NCI-H128 (cell line): ENCODE measurements at regions not wholly inside any gene's neighbourhood (a gene's known extent, or its start where the extent isn't known, plus 50 kb on each side); places are given as distances from the start of the nearest gene placed in this dataset.

ENCODE experiments used
- DNase-seq: peaks from one replicate; lab custom pipeline; 2025; ENCODE audit not compliant: unreplicated experiment; lab: John Stamatoyannopoulos, UW

GRCh38 chr3:168534761-168535160 lies 439.0 kb upstream of the GOLIM4 start:
- no peak for DNase-seq

- no peak for DNase-seq
These were observed 437.9 kb upstream of the GOLIM4 start for GRCh38 chr3:168533600-168533999.

- DNase-seq = no peak
These were observed 436.4 kb upstream of the GOLIM4 start for GRCh38 chr3:168532135-168532534.

- no peak for DNase-seq
These were observed 435.4 kb upstream of the GOLIM4 start for GRCh38 chr3:168531116-168531515.

GRCh38 chr3:168524129-168524528 lies 428.4 kb upstream of the GOLIM4 start:
- DNase-seq = no peak

DNA sequence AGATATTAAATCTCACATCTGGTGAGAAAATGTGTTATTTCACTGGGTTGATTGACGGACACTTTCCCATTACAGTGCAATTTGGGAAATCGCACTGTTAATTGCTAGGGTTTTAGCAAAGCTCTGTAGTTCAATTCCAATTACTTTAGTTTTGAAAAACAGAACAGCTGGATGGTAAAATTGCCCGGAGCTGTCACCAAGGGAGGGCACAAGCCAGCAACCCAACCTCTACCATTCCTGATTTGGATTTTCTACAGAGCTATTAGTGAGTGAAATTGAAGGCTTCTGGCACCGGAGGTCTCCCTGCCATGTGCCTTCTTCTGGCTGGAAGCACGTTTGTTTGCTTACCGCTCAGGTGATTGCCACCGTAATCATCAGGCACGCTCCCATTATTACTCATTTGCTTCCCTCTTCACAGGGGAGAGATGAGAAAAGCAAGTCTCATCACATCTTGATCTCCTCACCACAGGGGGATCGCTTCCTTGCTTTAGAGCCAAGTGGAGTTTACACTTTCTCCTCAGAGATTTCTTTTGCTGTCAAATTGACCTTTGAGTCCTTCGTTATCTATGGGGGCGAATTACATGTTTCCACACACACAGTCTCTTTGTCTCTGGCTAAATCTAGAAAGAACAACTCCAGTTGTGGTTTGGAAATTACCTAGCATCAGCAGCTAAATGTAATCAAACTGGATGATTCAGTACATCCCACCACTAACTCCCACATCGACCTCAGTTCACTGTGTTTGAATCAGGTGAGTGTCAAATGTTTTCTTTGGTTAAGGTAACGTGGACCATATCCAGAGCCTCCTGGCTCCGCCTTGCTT lies 421.7 kb upstream of the GOLIM4 start:
- no peak for DNase-seq

- no peak for DNase-seq
These were observed 418.5 kb upstream of the GOLIM4 start for GRCh38 chr3:168514252-168514651.

DNA sequence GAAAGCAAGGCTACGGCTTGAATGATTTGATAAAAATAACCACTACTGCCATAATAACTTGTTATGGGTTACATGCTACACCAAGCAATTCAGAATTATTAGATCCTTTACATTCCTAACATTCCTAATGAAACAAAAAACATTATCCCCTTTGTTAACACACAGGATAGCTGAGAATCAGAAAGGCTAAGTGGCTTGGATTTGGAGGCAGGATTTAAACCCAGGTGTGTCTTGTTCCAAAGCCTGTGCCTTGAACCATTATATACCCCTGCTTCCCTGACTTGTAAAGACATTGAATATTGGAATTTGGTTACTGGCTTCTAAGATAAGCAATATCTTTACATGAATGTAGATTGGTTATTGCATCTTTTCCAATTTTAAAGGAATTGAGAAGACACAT lies 417.1 kb upstream of the GOLIM4 start:
- no peak for DNase-seq

- no peak for DNase-seq
These were observed 415.8 kb upstream of the GOLIM4 start for GRCh38 chr3:168511428-168512014.

- no peak for DNase-seq
These were observed 410.9 kb upstream of the GOLIM4 start for GRCh38 chr3:168506589-168506988.

DNA sequence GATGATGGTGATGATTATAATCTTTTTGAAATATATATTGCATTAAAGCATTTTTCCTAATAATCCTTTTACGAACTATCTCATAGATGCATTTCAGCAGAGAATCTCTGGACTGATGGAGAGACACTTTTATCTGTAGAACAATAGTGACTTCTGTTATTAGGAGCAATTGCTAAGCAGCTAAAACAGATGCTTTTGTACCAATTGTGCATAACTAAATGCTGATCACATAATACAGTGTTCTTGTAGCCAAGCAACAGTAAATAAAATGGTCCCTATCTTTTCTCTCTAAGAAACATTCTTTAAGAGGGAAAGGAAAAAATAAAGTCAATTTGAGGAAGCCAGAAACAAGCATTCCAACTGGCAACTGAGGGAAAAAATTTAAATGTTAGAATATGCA lies 405.8 kb upstream of the GOLIM4 start:
- no peak for DNase-seq

DNA sequence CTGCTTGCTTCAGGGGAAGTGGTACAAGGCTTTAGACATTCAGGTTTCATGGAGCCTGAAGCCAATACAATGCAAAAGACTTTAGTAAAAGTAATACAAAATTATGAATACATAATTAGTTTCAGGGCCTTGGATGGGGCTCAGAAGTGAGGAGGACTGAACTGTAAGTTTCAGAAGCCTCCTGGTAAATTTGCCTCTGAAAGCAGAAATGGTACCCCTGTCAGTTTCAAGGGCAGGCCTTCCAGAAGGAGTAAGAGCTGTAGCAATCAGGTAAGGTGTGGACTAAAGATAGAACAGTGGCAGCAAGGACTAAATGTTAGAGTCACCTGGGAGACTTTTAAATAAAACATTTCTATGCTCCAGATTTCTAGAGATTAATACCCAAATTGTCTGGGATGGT lies 402.5 kb upstream of the GOLIM4 start:
- DNase-seq = no peak

DNA sequence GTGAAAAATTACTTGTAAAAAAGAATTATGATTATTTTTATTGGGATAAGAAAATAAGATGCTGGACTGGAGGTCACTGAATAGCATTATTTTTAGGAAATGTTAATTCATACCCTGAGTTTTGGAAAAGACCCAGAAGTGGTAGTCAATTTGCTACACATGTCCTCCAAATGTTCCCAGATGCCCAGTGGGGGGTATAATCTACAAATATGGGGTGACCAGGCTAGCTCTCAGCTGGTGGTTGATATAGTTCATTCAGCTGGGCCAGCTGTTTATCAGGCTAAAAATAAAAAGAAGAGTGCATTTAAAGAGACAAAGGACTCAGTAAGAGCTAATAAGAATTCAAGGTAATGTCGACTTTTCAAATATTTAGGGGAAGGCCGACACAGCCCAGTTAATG lies 402.0 kb upstream of the GOLIM4 start:
- DNase-seq = no peak

DNA sequence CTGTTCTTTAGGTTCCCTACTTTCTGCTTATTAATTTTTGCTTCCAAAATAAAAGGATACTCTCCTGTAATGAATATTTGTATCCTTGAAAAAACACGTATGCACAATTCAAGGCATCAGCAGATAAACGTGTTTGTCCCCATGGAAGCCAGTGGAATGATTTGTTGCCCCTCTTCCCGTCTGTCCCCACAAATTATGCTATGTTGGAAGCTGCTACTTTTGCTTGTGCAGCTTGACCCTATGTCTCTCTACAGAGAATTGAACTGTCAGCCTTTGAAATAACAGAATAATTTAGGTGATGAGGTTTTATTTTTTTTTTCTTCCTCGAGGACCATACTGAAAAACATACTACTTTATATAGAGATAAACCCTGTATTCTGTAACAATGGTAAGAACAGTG lies 401.5 kb upstream of the GOLIM4 start:
- no peak for DNase-seq

DNA sequence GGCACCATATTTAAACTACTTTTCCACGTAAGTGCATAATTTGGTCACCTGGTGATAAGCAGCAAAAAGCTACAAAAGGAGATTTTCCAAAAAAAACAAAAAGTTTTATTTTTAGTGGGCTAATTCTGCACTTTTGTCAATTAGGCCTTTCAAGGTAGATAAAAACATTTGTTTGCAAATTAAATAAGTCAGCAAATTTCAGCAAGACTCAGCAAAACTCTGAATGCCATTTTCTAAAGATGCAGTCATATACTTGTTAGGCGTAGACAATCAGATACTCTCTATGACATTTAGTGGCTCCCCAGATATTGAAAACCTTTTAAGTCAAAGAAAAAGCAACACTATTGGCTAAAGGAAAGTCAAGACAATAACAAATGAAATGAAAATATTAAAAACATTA lies 400.2 kb upstream of the GOLIM4 start:
- DNase-seq = no peak

DNA sequence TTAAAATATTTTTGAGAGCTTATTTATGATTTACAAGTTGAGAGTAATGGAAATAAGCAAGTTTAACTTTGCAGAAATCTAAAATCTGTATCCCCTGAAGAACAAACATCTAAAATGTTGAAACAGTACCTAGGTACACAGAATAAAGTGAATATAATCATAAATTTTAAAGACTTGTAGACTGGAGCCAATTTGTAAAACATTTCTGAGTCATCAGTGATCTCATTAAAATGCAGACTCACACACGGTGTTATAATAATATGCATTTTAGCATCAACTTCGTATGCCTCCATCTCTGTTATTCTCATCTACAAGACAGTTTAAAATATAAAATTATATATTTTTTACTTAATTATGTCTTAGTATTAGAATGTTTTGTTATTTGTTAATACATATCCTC lies 399.5 kb upstream of the GOLIM4 start:
- DNase-seq = no peak

- DNase-seq = no peak
These were observed 397.9 kb upstream of the GOLIM4 start for GRCh38 chr3:168493412-168494205.

- DNase-seq = no peak
These were observed 395.3 kb upstream of the GOLIM4 start for GRCh38 chr3:168490981-168491380.

DNA sequence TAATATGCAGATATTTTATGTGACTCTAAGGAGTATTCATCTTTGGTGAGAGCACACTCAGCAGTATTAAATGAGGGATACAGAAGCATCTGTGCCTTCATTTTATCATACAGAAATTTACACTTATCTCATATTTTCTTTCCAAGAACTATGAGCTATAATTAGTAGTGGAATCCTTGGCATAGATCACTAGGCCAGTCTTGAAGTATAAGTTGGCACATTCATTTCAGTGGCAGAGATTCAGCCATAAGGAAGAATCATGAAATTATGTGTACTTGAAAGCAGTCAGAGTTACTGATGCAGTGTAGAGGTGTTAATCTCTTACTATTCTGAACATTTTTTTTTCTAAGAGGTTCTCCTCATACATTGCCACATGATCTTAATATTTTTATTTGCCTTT lies 393.6 kb upstream of the GOLIM4 start:
- no peak for DNase-seq

GRCh38 chr3:168485936-168486335 lies 390.2 kb upstream of the GOLIM4 start:
- no peak for DNase-seq

DNA sequence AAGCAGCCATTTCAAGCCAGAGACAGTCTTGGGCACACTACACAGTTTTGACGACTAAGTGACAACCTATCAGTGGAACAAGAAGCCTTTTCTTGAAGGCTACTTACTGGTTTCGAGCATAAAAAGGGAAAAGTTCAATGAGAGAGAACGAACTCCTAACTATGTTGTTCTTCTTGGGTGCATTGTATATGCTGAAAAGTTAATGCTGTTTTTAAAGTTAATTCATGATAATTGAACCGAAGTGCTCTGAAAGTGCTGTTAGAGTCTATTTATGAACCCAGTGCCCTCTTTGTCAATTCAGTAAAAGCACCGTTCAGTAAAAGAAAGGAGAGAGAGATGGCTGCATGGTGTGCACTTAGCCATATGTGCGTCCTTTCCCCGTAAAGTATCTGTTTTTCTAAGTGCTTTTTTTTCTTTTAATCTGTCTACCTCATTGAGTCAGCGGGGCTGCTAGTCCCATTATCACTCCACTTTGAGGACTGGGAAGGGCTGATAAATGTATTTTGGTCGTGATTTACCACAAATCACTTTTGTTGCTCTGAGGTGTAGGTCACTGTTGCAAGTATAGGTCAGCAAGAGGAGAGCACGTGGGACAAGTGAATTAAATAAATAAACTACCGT lies 380.7 kb upstream of the GOLIM4 start:
- DNase-seq = peak; percentile 77

GRCh38 chr3:168475704-168476103 lies 380.0 kb upstream of the GOLIM4 start:
- no peak for DNase-seq
